GM12892 (cell line): ENCODE measurements at regions not wholly inside any gene's neighbourhood (a gene's known extent, or its start where the extent isn't known, plus 50 kb on each side); places are given as distances from the start of the nearest gene placed in this dataset.

Experiments used
- POLR2A ChIP-seq: IDR thresholded peaks from 2 replicates; pipeline ENCODE4 v1.6.1; 2011; ENCODE audit warnings: low read depth, low read length, control low read depth
- POLR2AphosphoS5 ChIP-seq: IDR thresholded peaks from 2 replicates; pipeline ENCODE4 v1.6.1; 2011; ENCODE audit warnings: low read depth, low read length, control low read depth
- TAF1 ChIP-seq: IDR thresholded peaks from 2 replicates; pipeline ENCODE4 v1.6.1; 2011; ENCODE audit warnings: low read depth, mild to moderate bottlenecking, control low read depth, low read length, borderline replicate concordance

DNA sequence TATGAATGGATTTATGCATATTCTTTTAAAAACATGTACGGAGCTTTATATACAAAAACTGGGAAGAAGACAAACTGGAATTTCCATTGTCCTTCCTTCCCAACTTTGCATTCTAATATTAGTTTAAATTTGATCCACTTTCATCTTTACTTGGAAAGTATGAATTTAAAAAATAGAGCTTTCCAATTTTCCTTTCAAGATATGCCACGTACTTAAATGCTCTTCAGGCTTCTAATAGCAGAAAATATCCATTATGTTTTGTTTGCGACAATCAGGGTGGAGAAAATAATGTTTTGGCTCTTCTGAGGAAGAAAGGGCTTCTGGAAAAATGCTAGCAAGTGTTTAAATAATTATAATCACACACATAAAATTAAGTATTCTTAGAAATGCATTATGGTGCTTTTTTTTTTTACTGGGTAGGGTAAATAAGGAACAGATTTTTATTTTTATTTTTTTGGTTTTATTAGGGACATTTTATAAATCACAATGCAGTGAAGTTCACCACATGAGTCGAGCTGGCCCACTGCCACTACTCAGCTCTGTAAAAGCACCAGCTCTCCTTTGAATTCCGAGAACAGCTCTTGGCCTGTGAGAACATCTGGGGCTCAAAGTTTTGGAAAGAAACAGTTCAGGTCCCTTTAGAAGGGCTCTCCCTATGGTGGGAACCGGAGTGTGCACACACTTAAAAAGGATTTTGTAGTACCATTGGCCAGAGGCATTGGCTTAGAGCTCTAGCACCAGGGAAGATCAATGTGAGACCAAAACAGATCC, 287.4 kb upstream of the LYPLAL1 start:
- TF ChIP-seq POLR2AphosphoS5 (no peak), POLR2A (no peak), TAF1 (no peak)
